ENCODE measurements at regions not wholly inside any gene's neighbourhood (a gene's known extent, or its start where the extent isn't known, plus 50 kb on each side); places are given as distances from the start of the nearest gene placed in this dataset.

DNA sequence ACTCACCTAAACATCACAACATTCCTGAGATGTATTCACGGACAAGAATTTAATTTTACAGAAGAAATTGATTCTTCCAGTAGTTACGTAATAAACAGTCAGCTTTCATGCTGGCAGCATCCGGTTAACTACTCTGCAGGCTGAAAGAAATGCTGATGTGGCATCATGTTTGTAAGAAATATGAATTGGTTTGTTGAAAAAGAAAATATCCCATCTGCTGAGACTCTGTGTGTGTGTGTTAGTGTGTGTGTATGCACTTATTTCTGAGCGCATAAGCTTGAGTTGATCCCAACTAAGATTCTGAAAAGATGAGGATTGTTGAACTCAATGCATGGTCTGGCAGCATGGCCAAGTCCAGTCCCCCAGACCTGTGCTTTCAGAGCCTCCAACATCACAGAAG is 74.3 kb upstream of the FAM216B start:
- TF ChIP-seq CTCF (IDR thresholded peaks at IDR 0.05) = no peak
- TF ChIP-seq POLR2A (IDR thresholded peaks at IDR 0.05) = no peak

Measured in adrenal gland (tissue), 5 donors.